NT2/D1 (cell line): ENCODE measurements at regions not wholly inside any gene's neighbourhood (a gene's known extent, or its start where the extent isn't known, plus 50 kb on each side); places are given as distances from the start of the nearest gene placed in this dataset.

ENCODE experiments used
- SUZ12 ChIP-seq: IDR thresholded peaks from 2 replicates; pipeline ENCODE4 v1.6.1; 2011; ENCODE audit not compliant: insufficient read length, insufficient read depth; ENCODE audit errors: extremely low read depth
- YY1 ChIP-seq: IDR thresholded peaks from 2 replicates; pipeline ENCODE4 v1.6.1; 2011; ENCODE audit not compliant: insufficient read length, insufficient read depth
- ZNF274 ChIP-seq: IDR thresholded peaks from 2 replicates; pipeline ENCODE4 v1.6.1; 2011; ENCODE audit warnings: mild to moderate bottlenecking, low read depth, low read length

DNA sequence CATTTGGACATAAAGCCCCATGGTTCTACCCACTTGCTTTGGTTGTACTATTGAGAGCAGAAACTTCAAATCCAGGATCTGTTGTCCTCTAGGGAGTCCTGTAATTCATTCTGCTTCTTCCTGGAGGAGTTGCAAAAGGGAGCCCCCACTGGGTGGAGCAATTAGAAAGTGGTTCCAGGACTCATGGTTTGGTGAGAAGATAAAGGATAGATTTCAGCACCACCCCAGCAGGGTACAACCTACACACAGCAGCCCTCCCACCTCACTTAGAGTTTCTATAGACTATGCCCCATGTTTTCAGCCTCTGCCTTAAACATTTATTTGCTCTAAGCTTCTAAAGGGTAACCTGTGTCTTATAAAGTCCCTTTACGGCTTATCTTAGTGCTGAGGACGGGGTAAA is 112.6 kb upstream of the ARRDC3 start:
- no peak for TF ChIP-seq ZNF274
- no peak for TF ChIP-seq SUZ12
- no peak for TF ChIP-seq YY1
